ENCODE measurements at regions not wholly inside any gene's neighbourhood (a gene's known extent, or its start where the extent isn't known, plus 50 kb on each side); places are given as distances from the start of the nearest gene placed in this dataset.

DNA sequence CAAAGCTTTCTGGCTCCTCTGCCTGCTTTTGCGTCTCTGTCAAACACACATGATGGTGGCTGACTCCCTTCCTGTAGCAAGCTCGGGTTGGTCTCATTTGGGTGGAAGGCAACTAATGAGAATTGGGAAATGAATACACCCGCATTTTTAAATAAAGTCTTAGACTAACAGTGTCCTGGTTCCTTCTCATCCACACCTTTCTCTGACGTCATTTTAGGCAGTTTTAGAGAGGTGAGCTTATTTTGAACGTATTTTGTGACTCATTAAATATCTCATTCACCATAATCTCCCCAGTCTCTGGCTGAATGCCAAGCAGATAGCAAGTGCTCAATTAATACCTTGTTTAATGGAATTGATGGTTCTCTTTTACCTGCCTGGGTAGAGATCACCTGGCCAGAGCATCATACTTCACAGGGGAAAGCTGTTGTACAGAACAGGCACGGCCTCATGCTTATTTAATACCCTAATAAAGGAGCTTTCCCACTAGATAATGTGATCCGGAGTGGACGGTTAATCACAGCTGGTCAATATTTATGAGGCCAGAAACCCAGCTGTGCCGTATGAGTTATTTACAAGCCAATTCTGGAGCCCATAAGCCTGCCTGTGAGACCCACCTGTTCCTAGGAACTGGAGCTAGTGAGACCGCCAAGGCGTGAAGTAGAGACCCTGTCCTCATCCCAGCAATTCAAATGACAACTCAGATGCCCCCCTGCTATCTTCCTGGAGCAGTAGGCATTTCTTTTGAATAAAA lies 149.7 kb upstream of the PROK2 start:
- peaks cover 11% of the 10 kb centered on the region; the same call in 1 of the 2 replicates for H3K27me3 ChIP-seq (ENCODE audit: control insufficient read depth, insufficient read depth, low read length)
- in situ Hi-C loops (cut with MboI; ENCODE audit: low sequenced_read_pairs): no loop called here

More for the DNA sequence above, 149.7 kb upstream of the PROK2 start:
- dilution Hi-C loops (cut with HindIII; ENCODE audit: low sequenced_read_pairs, unreplicated experiment) (no loop called here), intact Hi-C loops (cut with micrococcal nuclease) (no loop called here)
- Histone ChIP-seq H3K9ac (ENCODE audit: low read depth, low read length) (no peak overlapping the region), H2AK9ac (replicated peaks; ENCODE audit: low read depth, low read length, poor library complexity) (no peak overlapping the region), H2BK20ac (ENCODE audit: low read depth, low read length) (no peak overlapping the region), H2BK15ac (ENCODE audit: low read depth, low read length) (no peak overlapping the region), H4K8ac (ENCODE audit: low read depth in 2 of 2, low read length in 2 of 2) (no peak overlapping the region), H3K4me3 (ENCODE audit: insufficient read depth, low read depth, low read length) (no peak overlapping the region), H4K20me1 (ENCODE audit: insufficient read depth, low read length) (no peaks in the 10 kb centered on the region), H4K91ac (ENCODE audit: insufficient read depth, low read depth, low read length) (no peak overlapping the region), H3K79me1 (ENCODE audit: low read depth in 1 of 2, low read length in 2 of 2) (no peaks in the 10 kb centered on the region), H3K9me1 (ENCODE audit: insufficient read depth, low read length) (no peaks in the 10 kb centered on the region), H2AK5ac (ENCODE audit: low read depth, low read length) (no peak overlapping the region), H3K9me3 (ENCODE audit: control insufficient read depth, insufficient read depth, low read length) (no peaks in the 10 kb centered on the region), H4K5ac (ENCODE audit: low read depth, low read length) (no peak overlapping the region), H3K18ac (ENCODE audit: low read depth, low read length) (no peak overlapping the region), H3K14ac (replicated peaks; ENCODE audit: low read depth, low read length) (no peak overlapping the region), H3K4me1 (ENCODE audit: control insufficient read depth, insufficient read depth, low read length) (no peaks in the 10 kb centered on the region), H3K4me2 (ENCODE audit: low read depth, low read length) (no peak overlapping the region), H2BK120ac (ENCODE audit: low read depth, low read length) (no peak overlapping the region), H3K23ac (ENCODE audit: low read depth, low read length) (no peak overlapping the region), H3K27ac (ENCODE audit: insufficient read depth, low read length) (no peak overlapping the region), H3K56ac (ENCODE audit: extremely low read depth, insufficient read depth, low read length) (no peak overlapping the region), H2BK5ac (ENCODE audit: low read depth, low read length, poor library complexity, severe bottlenecking) (no peak overlapping the region), H3K36me3 (ENCODE audit: control insufficient read depth, insufficient read depth, low read length) (no peaks in the 10 kb centered on the region), H2AFZ (replicated peaks; ENCODE audit: low read length, poor library complexity) (no peak overlapping the region), H3K4ac (ENCODE audit: low read depth, low read length) (no peak overlapping the region)
- POLR2A ChIA-PET (ENCODE audit: unreplicated experiment): no interaction called here
- 57% methylated on average over 1 of the region's 11 CpGs; no CpG with 5 or more reads in 1 of the 2 experiments for WGBS, 2 experiments (ENCODE audit: extremely low coverage in 2 of 2, insufficient read length in 1 of 2)
- CTCF ChIA-PET: no interaction called here
- no peak for TF ChIP-seq CEBPB (IDR thresholded peaks at IDR 0.05; ENCODE audit: low read depth, low read length)
- no peak for TF ChIP-seq SMC3 (IDR thresholded peaks at IDR 0.05; ENCODE audit: low read depth, low read length)
- no peak for TF ChIP-seq CHD1 (IDR thresholded peaks at IDR 0.05; ENCODE audit: low read depth, low read length)
- TF ChIP-seq MXI1 (IDR thresholded peaks at IDR 0.05; ENCODE audit: borderline replicate concordance, low read depth, low read length): no peak
- TF ChIP-seq BHLHE40 (IDR thresholded peaks at IDR 0.05; ENCODE audit: low read depth, low read length): no peak
- TF ChIP-seq MAFK (IDR thresholded peaks at IDR 0.05; ENCODE audit: low read depth, low read length): no peak
- no peak for TF ChIP-seq MAZ (IDR thresholded peaks at IDR 0.05; ENCODE audit: borderline replicate concordance, low read depth, low read length)
- no peak for TF ChIP-seq RFX5 (IDR thresholded peaks at IDR 0.05; ENCODE audit: low read depth, low read length)
- no peak for DNase-seq
- no TSS peak for BruUV-seq (replicated peaks)
- ATAC-seq (ENCODE audit: low read depth): no peak

Data from IMR-90 (cell line).